ENCODE measurements at regions not wholly inside any gene's neighbourhood (a gene's known extent, or its start where the extent isn't known, plus 50 kb on each side); places are given as distances from the start of the nearest gene placed in this dataset.

DNA sequence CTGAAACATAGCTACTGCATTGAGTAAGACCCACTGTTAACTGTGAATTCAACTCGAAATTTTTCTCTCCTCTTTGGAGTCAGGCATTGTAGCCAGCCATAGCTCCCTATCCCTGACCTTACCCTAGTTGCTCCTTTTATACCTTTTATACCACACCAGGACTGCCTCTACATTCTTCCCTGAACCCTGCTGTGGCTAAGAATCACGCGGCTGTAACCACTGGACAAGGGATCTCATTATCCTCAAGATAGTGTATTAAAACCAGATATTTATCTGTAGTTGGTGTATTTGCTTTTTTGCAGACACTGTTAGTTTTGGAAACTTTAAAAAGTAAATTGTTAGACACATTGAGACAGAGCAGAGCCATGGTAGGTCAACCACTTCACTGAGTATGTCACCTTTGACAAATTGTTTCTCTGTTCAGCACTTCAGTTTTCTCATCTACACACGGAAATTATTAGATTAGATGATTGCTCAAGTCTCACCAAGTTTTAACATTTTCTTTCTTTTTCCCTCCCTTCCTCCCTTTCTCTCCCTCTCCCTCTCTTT lies 136.5 kb upstream of the PRNP start:
- no peak overlapping the region for H3K9ac ChIP-seq (ENCODE audit: low read length)
- H3K27ac ChIP-seq (ENCODE audit: low read depth, low read length): no peak overlapping the region
- H3K27me3 ChIP-seq (ENCODE audit: control insufficient read depth, insufficient read depth, low read length): no peaks in the 10 kb centered on the region
- no peaks in the 10 kb centered on the region for H3K4me1 ChIP-seq (ENCODE audit: control insufficient read depth, insufficient read depth, low read length)
- H3K4me3 ChIP-seq (ENCODE audit: low read length): no peak overlapping the region
- no peaks in the 10 kb centered on the region for H3K36me3 ChIP-seq (ENCODE audit: control insufficient read depth, insufficient read depth, low read length)

DNA sequence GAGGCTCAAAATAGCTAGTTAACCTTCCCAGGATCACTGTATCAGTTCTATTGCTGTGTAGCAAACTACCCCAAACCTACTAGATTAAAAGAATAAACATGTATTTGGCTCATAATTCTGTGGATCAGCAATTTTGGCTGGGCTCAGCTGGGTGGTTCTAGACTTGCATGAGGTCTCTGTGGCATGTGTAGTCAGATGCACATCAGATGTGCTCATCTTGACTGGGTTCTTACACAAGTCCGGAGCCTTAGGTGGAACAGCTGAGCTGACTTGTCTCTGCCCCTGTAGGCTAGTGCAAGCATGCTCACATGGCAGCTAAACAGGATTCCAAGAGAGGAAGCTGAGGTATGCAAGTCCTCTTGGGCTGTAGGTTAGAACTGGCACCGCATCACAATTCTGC lies 137.7 kb upstream of the PRNP start:
- Histone ChIP-seq H3K27me3 (ENCODE audit: control insufficient read depth, insufficient read depth, low read length) (no peaks in the 10 kb centered on the region), H3K4me1 (ENCODE audit: control insufficient read depth, insufficient read depth, low read length) (no peaks in the 10 kb centered on the region), H3K9ac (ENCODE audit: low read length) (no peak overlapping the region), H3K27ac (ENCODE audit: low read depth, low read length) (no peak overlapping the region), H3K36me3 (ENCODE audit: control insufficient read depth, insufficient read depth, low read length) (no peaks in the 10 kb centered on the region), H3K4me3 (ENCODE audit: low read length) (no peak overlapping the region)

DNA sequence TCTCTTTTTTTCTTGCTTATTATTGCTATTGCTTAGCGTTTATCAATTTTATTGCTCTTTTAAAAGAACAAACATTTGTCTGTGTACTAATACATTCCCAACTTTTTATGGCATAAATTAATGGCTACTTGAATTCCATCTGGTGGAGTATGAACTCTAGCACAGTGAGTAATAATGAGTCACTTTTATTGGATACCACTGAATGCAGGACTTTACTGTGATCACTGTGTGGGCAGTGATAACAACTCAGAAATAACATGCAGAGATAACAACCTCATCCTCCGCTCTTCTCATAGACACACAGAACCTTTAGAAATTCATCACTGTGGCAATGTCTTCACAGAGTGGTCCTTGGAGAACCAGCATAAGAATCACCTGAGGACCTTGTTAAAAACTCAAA lies 139.5 kb upstream of the PRNP start:
- H3K4me3 ChIP-seq (ENCODE audit: low read length): no peak overlapping the region
- H3K36me3 ChIP-seq (ENCODE audit: control insufficient read depth, insufficient read depth, low read length): no peaks in the 10 kb centered on the region
- no peaks in the 10 kb centered on the region for H3K4me1 ChIP-seq (ENCODE audit: control insufficient read depth, insufficient read depth, low read length)
- no peaks in the 10 kb centered on the region for H3K27me3 ChIP-seq (ENCODE audit: control insufficient read depth, insufficient read depth, low read length)
- no peak overlapping the region for H3K9ac ChIP-seq (ENCODE audit: low read length)
- H3K27ac ChIP-seq (ENCODE audit: low read depth, low read length): no peak overlapping the region

DNA sequence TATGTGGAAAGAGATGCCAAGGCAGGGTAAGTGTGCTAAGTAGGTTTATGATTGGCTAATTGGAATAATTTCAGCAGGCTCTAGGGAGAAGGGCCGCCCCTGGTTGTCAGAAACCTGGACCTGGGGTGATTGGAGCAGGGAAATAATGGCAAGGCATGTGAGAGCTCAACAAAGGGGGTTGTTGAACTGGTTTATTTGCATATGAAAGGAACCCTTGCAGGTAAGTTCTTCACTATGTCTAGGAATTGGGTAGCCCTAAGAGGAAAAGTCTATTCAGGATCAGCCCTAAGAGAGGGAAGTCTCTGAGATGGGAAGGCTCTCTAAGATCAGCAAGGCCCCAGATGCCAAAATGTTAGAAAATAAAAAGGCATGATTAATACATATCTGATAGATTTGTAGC lies 139.9 kb upstream of the PRNP start:
- Histone ChIP-seq H3K9ac (ENCODE audit: low read length) (no peak overlapping the region), H3K27ac (ENCODE audit: low read depth, low read length) (no peak overlapping the region), H3K4me3 (ENCODE audit: low read length) (no peak overlapping the region), H3K4me1 (ENCODE audit: control insufficient read depth, insufficient read depth, low read length) (no peaks in the 10 kb centered on the region), H3K27me3 (ENCODE audit: control insufficient read depth, insufficient read depth, low read length) (no peaks in the 10 kb centered on the region), H3K36me3 (ENCODE audit: control insufficient read depth, insufficient read depth, low read length) (no peaks in the 10 kb centered on the region)

DNA sequence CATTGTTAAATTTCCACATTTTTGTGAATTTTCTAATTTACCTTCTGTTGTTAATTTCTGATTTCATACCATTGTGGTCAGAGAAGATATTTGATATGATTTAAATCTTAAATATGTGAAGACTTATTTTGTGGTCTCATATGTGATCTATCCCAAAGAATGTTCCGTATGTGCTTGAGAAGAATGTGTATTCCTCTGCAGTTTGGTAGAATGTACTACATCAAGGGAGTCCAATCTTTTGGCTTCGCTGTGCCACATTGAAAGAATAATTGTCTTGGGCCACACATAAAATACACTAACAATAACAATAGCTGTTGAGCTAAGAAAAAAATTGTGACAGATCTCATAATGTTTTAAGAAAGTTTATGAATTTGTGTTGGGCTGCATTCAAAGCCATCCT lies 140.7 kb upstream of the PRNP start:
- H3K27me3 ChIP-seq (ENCODE audit: control insufficient read depth, insufficient read depth, low read length): no peaks in the 10 kb centered on the region

DNA sequence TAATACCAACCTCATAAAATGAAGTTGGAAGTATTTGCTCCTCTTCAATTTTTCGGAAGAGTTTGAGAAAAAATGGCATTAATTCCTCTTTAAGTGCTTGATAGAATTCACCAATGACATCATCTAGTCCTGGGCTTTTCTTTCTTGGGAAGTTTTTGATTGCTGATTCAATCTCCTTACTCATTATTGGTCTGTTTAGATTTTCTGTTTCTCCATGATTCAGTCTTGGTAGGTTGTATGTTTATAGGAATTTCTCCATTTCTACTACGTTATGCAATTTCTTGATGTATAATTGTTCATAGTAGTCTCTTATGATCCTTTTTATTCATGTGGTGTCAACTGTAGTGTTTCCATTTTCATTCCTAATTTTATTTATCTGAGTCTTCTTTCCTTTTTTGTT lies 141.5 kb upstream of the PRNP start:
- Histone ChIP-seq H3K4me1 (ENCODE audit: control insufficient read depth, insufficient read depth, low read length) (no peaks in the 10 kb centered on the region), H3K9ac (ENCODE audit: low read length) (no peak overlapping the region), H3K36me3 (ENCODE audit: control insufficient read depth, insufficient read depth, low read length) (no peaks in the 10 kb centered on the region), H3K27me3 (ENCODE audit: control insufficient read depth, insufficient read depth, low read length) (no peaks in the 10 kb centered on the region), H3K4me3 (ENCODE audit: low read length) (no peak overlapping the region), H3K27ac (ENCODE audit: low read depth, low read length) (no peak overlapping the region)

More for the DNA sequence above, 140.7 kb upstream of the PRNP start:
- Histone ChIP-seq H3K4me1 (ENCODE audit: control insufficient read depth, insufficient read depth, low read length) (no peaks in the 10 kb centered on the region), H3K36me3 (ENCODE audit: control insufficient read depth, insufficient read depth, low read length) (no peaks in the 10 kb centered on the region), H3K9ac (ENCODE audit: low read length) (no peak overlapping the region), H3K4me3 (ENCODE audit: low read length) (no peak overlapping the region), H3K27ac (ENCODE audit: low read depth, low read length) (no peak overlapping the region)

DNA sequence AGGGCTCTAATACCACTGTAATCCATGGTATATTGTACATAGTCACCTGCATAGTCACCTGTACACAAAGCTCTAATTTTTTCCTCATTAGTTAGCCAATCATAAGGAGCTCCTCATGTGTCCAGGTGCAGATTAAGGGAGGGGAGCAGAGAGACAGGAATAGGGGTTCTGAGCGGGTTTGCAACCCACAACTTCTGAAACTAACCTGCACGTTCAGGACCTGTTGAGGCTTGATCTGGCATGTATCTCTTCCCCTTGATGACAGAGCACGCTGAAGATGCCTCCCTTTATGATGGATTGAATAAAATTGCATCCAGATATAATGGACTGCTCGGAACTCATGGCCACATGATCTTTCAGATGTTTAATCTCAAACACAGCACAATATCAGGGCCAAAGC lies 144.0 kb upstream of the PRNP start:
- no peaks in the 10 kb centered on the region for H3K36me3 ChIP-seq (ENCODE audit: control insufficient read depth, insufficient read depth, low read length)
- no peak overlapping the region for H3K4me3 ChIP-seq (ENCODE audit: low read length)
- no peaks in the 10 kb centered on the region for H3K27me3 ChIP-seq (ENCODE audit: control insufficient read depth, insufficient read depth, low read length)
- no peak overlapping the region for H3K27ac ChIP-seq (ENCODE audit: low read depth, low read length)
- H3K4me1 ChIP-seq (ENCODE audit: control insufficient read depth, insufficient read depth, low read length): no peaks in the 10 kb centered on the region
- no peak overlapping the region for H3K9ac ChIP-seq (ENCODE audit: low read length)

DNA sequence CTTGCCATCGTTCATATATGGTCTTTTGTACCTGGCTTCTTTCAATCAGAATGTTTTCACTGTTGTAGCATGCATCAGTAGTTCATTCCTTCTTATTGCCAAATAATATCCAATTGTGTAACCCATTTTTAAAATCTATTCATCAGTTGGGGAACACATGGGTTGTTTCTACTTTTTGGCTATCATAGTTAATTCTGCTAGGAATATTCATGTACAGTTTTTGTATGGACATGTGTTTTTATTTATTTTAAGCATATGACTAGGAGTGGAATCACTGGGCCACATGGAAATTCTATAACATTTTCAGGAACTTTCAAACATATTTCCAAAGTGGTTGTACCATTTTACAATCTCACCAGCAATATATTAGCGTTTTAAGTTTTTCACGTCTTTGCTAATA lies 151.9 kb upstream of the PRNP start:
- no peaks in the 10 kb centered on the region for H3K36me3 ChIP-seq (ENCODE audit: control insufficient read depth, insufficient read depth, low read length)
- no peak overlapping the region for H3K27ac ChIP-seq (ENCODE audit: low read depth, low read length)
- no peaks in the 10 kb centered on the region for H3K27me3 ChIP-seq (ENCODE audit: control insufficient read depth, insufficient read depth, low read length)
- no peak overlapping the region for H3K9ac ChIP-seq (ENCODE audit: low read length)
- no peak overlapping the region for H3K4me3 ChIP-seq (ENCODE audit: low read length)
- H3K4me1 ChIP-seq (ENCODE audit: control insufficient read depth, insufficient read depth, low read length): no peaks in the 10 kb centered on the region

DNA sequence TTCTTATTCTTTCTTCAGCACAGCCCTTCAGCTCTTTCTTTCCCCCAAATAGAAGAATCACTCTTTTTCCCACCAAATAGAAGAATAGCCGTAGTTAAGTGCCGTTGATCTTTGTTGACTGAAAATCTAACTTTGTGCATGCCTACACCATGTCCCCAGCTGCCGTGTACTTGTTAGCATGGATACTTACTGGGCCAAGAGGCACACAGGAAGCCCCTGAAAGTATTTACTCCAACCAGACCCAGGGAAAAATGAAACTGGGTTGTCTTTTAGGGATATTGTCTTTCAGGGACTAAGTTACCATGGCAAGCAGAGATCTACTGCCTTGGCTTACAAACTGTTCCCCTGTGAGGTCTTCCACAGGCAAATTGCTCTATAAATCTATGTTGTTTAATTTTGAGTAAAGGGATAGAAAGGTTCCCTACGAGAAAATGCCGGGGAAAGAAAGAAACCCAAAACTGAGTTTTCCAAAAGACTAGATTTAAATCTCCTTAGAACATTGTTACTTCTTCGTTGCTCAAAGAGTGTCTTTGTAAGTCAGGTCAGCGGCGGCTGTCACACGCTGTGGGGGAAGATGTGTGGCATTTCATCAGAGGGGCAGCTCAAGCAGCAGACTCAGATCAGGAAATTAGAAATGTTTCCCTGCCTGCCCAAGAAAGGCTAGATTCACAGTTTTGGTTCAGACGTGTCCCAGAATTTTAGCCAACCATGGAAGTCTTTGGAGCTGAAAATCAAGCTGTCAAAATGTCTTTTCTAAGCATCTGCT lies 152.7 kb upstream of the PRNP start:
- no peak overlapping the region for H3K27ac ChIP-seq (ENCODE audit: low read depth, low read length)
- H3K4me3 ChIP-seq (ENCODE audit: low read length): no peak overlapping the region
- H3K27me3 ChIP-seq (ENCODE audit: control insufficient read depth, insufficient read depth, low read length): no peaks in the 10 kb centered on the region
- H3K36me3 ChIP-seq (ENCODE audit: control insufficient read depth, insufficient read depth, low read length): no peaks in the 10 kb centered on the region
- no peak overlapping the region for H3K9ac ChIP-seq (ENCODE audit: low read length)
- no peaks in the 10 kb centered on the region for H3K4me1 ChIP-seq (ENCODE audit: control insufficient read depth, insufficient read depth, low read length)

DNA sequence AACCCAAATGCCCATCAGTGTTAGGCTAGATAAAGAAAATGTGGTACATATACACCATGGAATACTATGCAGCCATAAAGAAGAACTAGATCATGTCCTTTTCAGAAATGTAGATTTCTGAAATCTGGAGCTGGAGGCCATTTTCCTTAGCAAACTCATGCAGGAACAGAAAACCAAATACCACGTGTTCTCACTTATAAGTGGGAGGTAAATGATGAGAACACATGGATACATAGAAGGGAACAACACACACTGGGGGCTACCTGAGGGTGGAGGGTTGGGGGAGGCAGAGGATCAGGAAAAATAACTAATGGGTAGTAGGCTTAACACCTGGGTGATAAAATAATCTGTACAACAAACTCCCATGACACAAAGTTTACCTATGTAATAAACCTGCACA lies 153.5 kb upstream of the PRNP start:
- H3K4me1 ChIP-seq (ENCODE audit: control insufficient read depth, insufficient read depth, low read length): no peaks in the 10 kb centered on the region
- no peak overlapping the region for H3K9ac ChIP-seq (ENCODE audit: low read length)
- no peaks in the 10 kb centered on the region for H3K36me3 ChIP-seq (ENCODE audit: control insufficient read depth, insufficient read depth, low read length)
- H3K27ac ChIP-seq (ENCODE audit: low read depth, low read length): no peak overlapping the region
- H3K27me3 ChIP-seq (ENCODE audit: control insufficient read depth, insufficient read depth, low read length): no peaks in the 10 kb centered on the region
- no peak overlapping the region for H3K4me3 ChIP-seq (ENCODE audit: low read length)

DNA sequence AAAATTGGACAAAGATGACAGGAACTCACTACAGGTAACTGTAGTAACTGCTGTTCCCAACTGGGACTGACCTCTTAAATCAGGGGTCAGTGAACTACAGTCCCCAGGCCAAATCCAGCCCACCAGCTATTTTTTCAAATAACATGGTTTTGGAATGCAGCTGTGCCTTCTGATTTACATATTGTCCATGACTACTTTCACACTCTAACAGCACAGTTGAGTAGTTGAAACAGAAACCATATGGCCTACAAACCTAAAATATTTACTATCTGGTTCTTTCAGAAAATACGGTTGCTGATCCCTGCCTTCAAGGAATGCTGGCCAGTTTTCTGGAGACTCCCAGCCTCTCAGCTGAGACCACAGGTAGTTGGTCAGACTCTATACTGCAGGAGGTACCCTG lies 161.5 kb upstream of the PRNP start:
- no peak overlapping the region for H3K9ac ChIP-seq (ENCODE audit: low read length)
- H3K4me3 ChIP-seq (ENCODE audit: low read length): no peak overlapping the region
- no peaks in the 10 kb centered on the region for H3K4me1 ChIP-seq (ENCODE audit: control insufficient read depth, insufficient read depth, low read length)
- H3K27me3 ChIP-seq (ENCODE audit: control insufficient read depth, insufficient read depth, low read length): no peaks in the 10 kb centered on the region
- H3K27ac ChIP-seq (ENCODE audit: low read depth, low read length): no peak overlapping the region
- H3K36me3 ChIP-seq (ENCODE audit: control insufficient read depth, insufficient read depth, low read length): no peaks in the 10 kb centered on the region

DNA sequence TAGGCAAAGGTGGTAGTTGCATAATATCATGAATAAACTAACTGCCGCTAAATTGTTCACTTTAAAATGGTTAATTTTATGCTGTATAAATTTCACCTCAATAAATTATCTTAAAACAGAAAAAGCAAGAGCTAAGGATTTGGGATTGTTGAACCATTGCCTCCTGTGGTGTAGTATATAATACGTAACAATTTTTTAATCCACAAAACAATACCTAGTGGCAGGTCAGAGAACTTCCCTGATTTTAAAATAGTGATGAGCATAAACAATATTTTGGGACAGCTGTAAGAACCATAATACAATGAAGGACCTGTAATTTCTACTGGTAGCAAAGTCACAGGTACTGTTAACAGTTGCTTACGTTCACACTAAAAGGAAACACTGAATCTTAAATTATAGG lies 161.9 kb upstream of the PRNP start:
- H3K36me3 ChIP-seq (ENCODE audit: control insufficient read depth, insufficient read depth, low read length): no peaks in the 10 kb centered on the region
- no peak overlapping the region for H3K9ac ChIP-seq (ENCODE audit: low read length)
- H3K27ac ChIP-seq (ENCODE audit: low read depth, low read length): no peak overlapping the region
- H3K4me3 ChIP-seq (ENCODE audit: low read length): no peak overlapping the region
- no peaks in the 10 kb centered on the region for H3K27me3 ChIP-seq (ENCODE audit: control insufficient read depth, insufficient read depth, low read length)
- no peaks in the 10 kb centered on the region for H3K4me1 ChIP-seq (ENCODE audit: control insufficient read depth, insufficient read depth, low read length)

DNA sequence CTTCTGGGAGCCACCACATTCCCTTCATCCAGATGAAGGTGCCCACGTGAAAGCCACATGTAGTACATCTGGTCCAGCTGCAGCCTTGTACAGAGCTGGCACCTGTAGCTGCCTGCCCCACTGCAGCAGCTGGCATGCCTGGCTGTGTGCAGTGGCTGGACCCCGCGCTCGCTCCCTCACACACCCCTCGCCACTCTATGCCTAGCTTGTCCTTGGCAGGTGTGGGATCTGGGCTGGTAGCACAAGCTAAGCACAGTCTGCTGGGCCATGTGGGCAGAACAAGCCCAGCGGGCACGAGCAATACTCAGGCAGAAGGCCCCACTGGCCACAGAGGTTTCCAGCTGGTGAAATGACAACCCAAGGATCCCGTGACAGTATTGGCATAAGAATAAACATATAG lies 163.9 kb upstream of the PRNP start:
- no peaks in the 10 kb centered on the region for H3K27me3 ChIP-seq (ENCODE audit: control insufficient read depth, insufficient read depth, low read length)
- H3K27ac ChIP-seq (ENCODE audit: low read depth, low read length): no peak overlapping the region
- H3K9ac ChIP-seq (ENCODE audit: low read length): no peak overlapping the region
- no peaks in the 10 kb centered on the region for H3K36me3 ChIP-seq (ENCODE audit: control insufficient read depth, insufficient read depth, low read length)
- no peaks in the 10 kb centered on the region for H3K4me1 ChIP-seq (ENCODE audit: control insufficient read depth, insufficient read depth, low read length)
- H3K4me3 ChIP-seq (ENCODE audit: low read length): no peak overlapping the region
